Thymus (tissue), 11 donors: ENCODE measurements at regions not wholly inside any gene's neighbourhood (a gene's known extent, or its start where the extent isn't known, plus 50 kb on each side); places are given as distances from the start of the nearest gene placed in this dataset.

Experiments used
- DNase-seq, 9 donors: peaks; one replicate each; pipeline ENCODE4 v3.0.0-alpha.2; 2013; ENCODE audit warnings: low spot score in 9 of 9, low read depth in 6 of 9, missing footprints in 1 of 9
- H3K27ac ChIP-seq, 2 donors: one replicate each; pipeline ENCODE4 v1.5.1; 2013; ENCODE audit warnings: control low read depth in 1 of 2, low read depth in 1 of 2, low read length in 1 of 2, mild to moderate bottlenecking in 1 of 2, moderate library complexity in 1 of 2
- H3K27me3 ChIP-seq, 2 donors: one replicate each; pipeline ENCODE4 v1.5.1; 2013; ENCODE audit warnings: low read length in 1 of 2; ENCODE audit not compliant: control insufficient read depth in 2 of 2, insufficient read depth in 1 of 2
- H3K36me3 ChIP-seq, 2 donors: one replicate each; pipeline ENCODE4 v1.5.1; 2013; ENCODE audit warnings: low read length in 1 of 2, mild to moderate bottlenecking in 1 of 2, moderate library complexity in 1 of 2; ENCODE audit not compliant: control insufficient read depth in 2 of 2, insufficient read depth in 2 of 2
- H3K4me1 ChIP-seq, 2 donors: one replicate each; pipeline ENCODE4 v1.5.1; 2013; ENCODE audit warnings: low read length in 2 of 2; ENCODE audit not compliant: control insufficient read depth in 2 of 2, insufficient read depth in 2 of 2
- H3K4me3 ChIP-seq, 2 donors: one replicate each; pipeline ENCODE4 v1.5.1; 2013; ENCODE audit warnings: low read length in 2 of 2, control low read depth in 1 of 2, mild to moderate bottlenecking in 1 of 2
- H3K9me3 ChIP-seq, 2 donors: one replicate each; pipeline ENCODE4 v1.5.1; 2013; ENCODE audit warnings: low read length in 1 of 2, mild to moderate bottlenecking in 1 of 2; ENCODE audit not compliant: control insufficient read depth in 2 of 2, insufficient read depth in 1 of 2
- WGBS: extraction: QIAGEN DNeasy Blood & Tissue Kit; methylation state at CpG from one replicate; pipeline ENCODE4 v1.1.7; 2013; 5-methylcytosine and 5-hydroxymethylcytosine counted together
- donor health status: healthy.

DNA sequence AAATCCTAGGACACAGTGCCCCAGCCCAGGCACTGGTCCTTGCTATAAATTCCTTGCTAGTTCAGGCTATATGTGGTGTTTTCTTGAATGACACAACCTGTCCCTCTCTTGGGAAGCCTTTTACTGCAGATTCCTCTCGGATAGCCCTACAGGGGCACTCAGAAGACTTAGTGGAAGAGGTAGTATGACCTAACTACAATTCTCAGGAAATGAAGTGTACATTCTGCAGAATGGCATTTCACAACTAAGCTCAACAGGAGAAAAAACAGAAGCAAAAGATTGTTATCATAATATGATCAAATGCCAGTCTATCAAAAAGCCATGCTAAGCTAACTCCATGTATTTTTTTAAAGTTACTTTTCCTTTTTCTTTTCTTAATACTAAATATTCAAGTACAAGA lies 66.3 kb upstream of the FBXL4 start:
- no peaks in the 10 kb centered on the region for H3K27me3 ChIP-seq
- H3K36me3 ChIP-seq, result no peaks in the 10 kb centered on the region
- no peak overlapping the region for H3K27ac ChIP-seq
- no peak overlapping the region for H3K4me3 ChIP-seq
- WGBS, result 89% methylated on average over 1 of the region's 1 CpG
- no peaks in the 10 kb centered on the region for H3K4me1 ChIP-seq
- no peak for DNase-seq
- H3K9me3 ChIP-seq, result no peaks in the 10 kb centered on the region

DNA sequence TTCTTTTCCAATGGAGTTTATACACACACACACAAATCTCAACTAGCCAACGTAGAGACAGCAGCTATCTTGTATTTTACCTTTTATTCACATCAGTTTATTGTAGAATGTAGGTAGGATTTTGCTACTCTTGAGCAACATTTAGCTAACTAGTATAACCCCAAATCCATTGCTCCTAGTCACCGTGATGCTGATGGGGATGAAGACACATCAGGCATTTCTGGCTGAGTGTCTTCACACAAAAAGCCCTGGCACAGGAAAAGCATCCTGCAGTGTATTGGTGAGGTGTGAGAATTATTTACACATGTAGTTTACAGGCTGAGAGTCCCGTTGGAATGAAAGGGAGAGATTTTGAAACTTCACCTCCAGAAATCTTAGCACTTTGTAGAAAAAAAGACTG lies 65.9 kb upstream of the FBXL4 start:
- Histone ChIP-seq H3K4me1 (no peaks in the 10 kb centered on the region), H3K4me3 (no peak overlapping the region), H3K27ac (no peak overlapping the region), H3K36me3 (no peaks in the 10 kb centered on the region), H3K9me3 (no peaks in the 10 kb centered on the region), H3K27me3 (no peaks in the 10 kb centered on the region)
- no peak for DNase-seq
- WGBS, result 88% methylated on average over 3 of the region's 3 CpGs

DNA sequence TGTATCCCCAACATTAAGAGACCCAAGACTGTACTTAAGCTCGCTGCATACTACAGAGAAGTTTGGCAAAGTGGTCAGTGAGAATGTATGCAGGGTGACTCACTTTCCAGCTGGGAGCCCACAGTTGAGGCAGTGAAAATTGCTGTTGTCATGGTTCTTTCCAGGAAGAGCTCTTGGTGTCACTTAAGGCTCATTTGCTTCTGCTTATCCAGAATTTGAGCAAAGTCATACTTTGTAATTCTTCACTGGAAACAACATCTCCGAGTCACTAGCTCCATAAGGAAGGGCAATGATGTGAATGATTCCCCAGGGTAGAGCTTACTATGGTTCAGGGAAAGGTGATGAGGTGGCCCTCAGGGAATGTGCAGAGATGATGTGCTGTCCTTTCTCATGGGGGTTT lies 65.4 kb upstream of the FBXL4 start:
- DNase-seq, result no peak
- Histone ChIP-seq H3K9me3 (no peaks in the 10 kb centered on the region), H3K27me3 (no peaks in the 10 kb centered on the region), H3K36me3 (no peaks in the 10 kb centered on the region), H3K27ac (no peak overlapping the region), H3K4me3 (no peak overlapping the region), H3K4me1 (no peaks in the 10 kb centered on the region)
- WGBS, result 93% methylated on average over 2 of the region's 2 CpGs

DNA sequence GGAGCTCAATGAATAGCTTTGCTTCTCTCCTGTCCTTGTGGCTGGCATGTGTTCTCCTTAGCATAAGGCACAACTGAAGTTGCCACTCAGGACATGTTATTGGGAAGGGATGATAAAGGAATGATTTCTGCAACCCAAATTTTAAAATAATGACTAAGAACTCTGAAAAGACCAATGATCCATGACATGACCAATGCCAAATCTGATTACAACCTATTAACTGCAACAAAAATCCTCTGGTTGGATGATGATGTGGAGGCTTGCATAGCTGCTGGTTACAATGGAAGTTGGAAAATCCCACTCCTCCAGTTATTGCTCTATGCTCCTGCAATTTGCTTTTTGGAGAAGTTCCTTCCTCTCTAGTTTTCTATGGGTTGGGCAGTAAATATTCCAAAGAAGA lies 63.4 kb upstream of the FBXL4 start:
- Histone ChIP-seq H3K4me3 (no peak overlapping the region), H3K27me3 (no peaks in the 10 kb centered on the region), H3K9me3 (no peaks in the 10 kb centered on the region), H3K4me1 (no peaks in the 10 kb centered on the region), H3K27ac (no peak overlapping the region), H3K36me3 (no peaks in the 10 kb centered on the region)
- no peak for DNase-seq

DNA sequence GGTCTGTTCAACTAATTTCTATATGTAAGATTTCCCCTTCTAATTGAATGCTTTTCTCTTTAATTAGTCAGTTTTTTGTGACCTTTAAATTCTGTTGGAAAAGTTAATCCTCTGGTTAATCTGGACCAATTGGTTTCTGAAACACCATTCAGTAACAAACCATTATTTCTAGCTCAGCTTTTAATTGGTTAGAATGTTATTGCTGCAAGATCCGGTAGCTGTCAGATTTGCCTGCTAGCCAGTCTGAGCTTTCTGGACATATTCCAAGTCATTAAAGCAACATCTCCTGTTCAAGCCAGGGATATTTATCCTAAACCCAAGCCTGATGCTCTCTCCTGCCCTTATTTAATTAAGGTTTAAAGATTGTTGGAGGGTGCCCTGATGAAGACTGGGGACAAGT lies 55.1 kb upstream of the FBXL4 start:
- Histone ChIP-seq H3K4me1 (no peaks in the 10 kb centered on the region), H3K4me3 (no peak overlapping the region), H3K9me3 (no peaks in the 10 kb centered on the region), H3K36me3 (no peaks in the 10 kb centered on the region), H3K27ac (no peak overlapping the region), H3K27me3 (no peaks in the 10 kb centered on the region)
- WGBS, result 93% methylated on average over 1 of the region's 1 CpG
- DNase-seq, result no peak

DNA sequence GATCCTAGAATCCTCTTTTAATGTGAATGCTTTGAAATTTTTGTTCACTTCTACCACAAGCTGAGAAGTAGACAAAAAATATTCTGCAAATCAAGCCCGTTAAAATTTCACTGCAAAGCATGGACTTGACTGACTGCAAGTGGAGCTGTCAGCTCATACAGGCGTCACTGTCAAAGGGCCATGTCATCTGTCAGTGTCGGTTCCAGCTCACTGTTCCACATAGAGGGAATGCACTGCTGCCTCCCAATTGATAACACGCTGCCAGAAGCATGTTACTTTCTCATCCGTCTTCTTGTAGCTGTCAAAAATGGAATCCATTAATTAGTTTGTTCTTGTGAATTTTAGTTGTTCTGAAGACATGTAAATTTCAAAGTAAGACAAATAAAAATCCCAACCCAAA lies 50.4 kb upstream of the FBXL4 start:
- Histone ChIP-seq H3K36me3 (no peaks in the 10 kb centered on the region), H3K4me3 (no peak overlapping the region), H3K27ac (no peak overlapping the region), H3K9me3 (no peaks in the 10 kb centered on the region), H3K27me3 (no peaks in the 10 kb centered on the region), H3K4me1 (no peaks in the 10 kb centered on the region)
- WGBS, result 95% methylated on average over 5 of the region's 5 CpGs
- no peak for DNase-seq
